SK-MEL-5 (cell line): ENCODE measurements at regions not wholly inside any gene's neighbourhood (a gene's known extent, or its start where the extent isn't known, plus 50 kb on each side); places are given as distances from the start of the nearest gene placed in this dataset.

Experiments used
- DNase-seq: peaks from one replicate; pipeline ENCODE4 v3.0.0-alpha.2; 2016; ENCODE audit warnings: low read depth, low spot score
- in situ Hi-C: cut with HindIII; loops from 2 replicates; pipeline ENCODE4 v1.10.0; 2016; ENCODE audit warnings: low sequenced_read_pairs, high pct_unique_total_duplicates, low pct_unique_long_range_greater_than_20kb

GRCh38 chr6:1479095-1479494 lies 89.7 kb downstream of the FOXF2 start:
- in situ Hi-C loops = no loop called here
- DNase-seq = no peak

- no peak for DNase-seq
- in situ Hi-C loops = no loop called here
Observed at GRCh38 chr6:1479601-1480221, 90.3 kb downstream of the FOXF2 start.

GRCh38 chr6:1481286-1481685 lies 91.9 kb downstream of the FOXF2 start:
- in situ Hi-C loops = no loop called here
- DNase-seq = peak; percentile 47

- in situ Hi-C loops = no loop called here
- DNase-seq = no peak
Observed at GRCh38 chr6:1482381-1483166, 93.2 kb downstream of the FOXF2 start.

GRCh38 chr6:1485678-1486077 lies 96.3 kb downstream of the FOXF2 start:
- DNase-seq = peak; percentile 15
- in situ Hi-C loops = no loop called here

GRCh38 chr6:1486387-1486786 lies 97.0 kb downstream of the FOXF2 start:
- no peak for DNase-seq
- in situ Hi-C loops = no loop called here

- DNase-seq = no peak
Observed at GRCh38 chr6:1487239-1487638, 97.9 kb downstream of the FOXF2 start.

GRCh38 chr6:1491025-1491424 lies 101.6 kb downstream of the FOXF2 start:
- in situ Hi-C loops = no loop called here

More at GRCh38 chr6:1487239-1487638, 97.9 kb downstream of the FOXF2 start:
- in situ Hi-C loops = no loop called here

GRCh38 chr6:1491591-1492319 lies 102.4 kb downstream of the FOXF2 start:
- no peak for DNase-seq
- in situ Hi-C loops = no loop called here

More at GRCh38 chr6:1491025-1491424, 101.6 kb downstream of the FOXF2 start:
- no peak for DNase-seq

GRCh38 chr6:1494671-1495070 lies 105.3 kb downstream of the FOXF2 start:
- in situ Hi-C loops = no loop called here
- DNase-seq = no peak

GRCh38 chr6:1495344-1495743 lies 106.0 kb downstream of the FOXF2 start:
- DNase-seq = no peak
- in situ Hi-C loops = no loop called here

GRCh38 chr6:1496092-1496491 lies 106.7 kb downstream of the FOXF2 start:
- in situ Hi-C loops = no loop called here
- no peak for DNase-seq

GRCh38 chr6:1496836-1497760 lies 107.7 kb downstream of the FOXF2 start:
- in situ Hi-C loops = no loop called here
- peak; percentile 79 for DNase-seq

- in situ Hi-C loops = no loop called here
- DNase-seq = no peak
Observed at GRCh38 chr6:1497761-1498105, 108.4 kb downstream of the FOXF2 start.

GRCh38 chr6:1498491-1499113 lies 109.2 kb downstream of the FOXF2 start:
- in situ Hi-C loops = no loop called here
- peak; percentile 82 for DNase-seq

- in situ Hi-C loops = no loop called here
- DNase-seq = peak; percentile 28
Observed at GRCh38 chr6:1499777-1500176, 109.9 kb upstream of the FOXC1 start.

- DNase-seq = no peak
- in situ Hi-C loops = no loop called here
Observed at GRCh38 chr6:1500913-1501312, 108.8 kb upstream of the FOXC1 start.
